Activated T-helper 1 cell treated with anti-CD3 and anti-CD28 coated beads, Interleukin-12 subunit alpha, Interleukin-12 subunit beta, Interleukin-2, Interleukin-4 antibody, amounts not matched to agents 30 ng/mL and 10 ng/mL and 1 ng/mL, durations not matched to agents 14 hours and 24 hours and 36 hours (primary cell): ENCODE measurements at regions not wholly inside any gene's neighbourhood (a gene's known extent, or its start where the extent isn't known, plus 50 kb on each side); places are given as distances from the start of the nearest gene placed in this dataset.

Experiments
- DNase-seq: peaks from one replicate; pipeline ENCODE4 v3.0.0; 2021; ENCODE audit warnings: low spot score
- H3K27ac Mint-ChIP-seq: one replicate; pipeline ENCODE4 v1.8.0; 2021; ENCODE audit warnings: mild to moderate bottlenecking, mixed read lengths
- H3K27me3 Mint-ChIP-seq: one replicate; pipeline ENCODE4 v1.8.0; 2022; ENCODE audit warnings: mild to moderate bottlenecking, moderate library complexity, mixed read lengths; ENCODE audit not compliant: insufficient read depth
- H3K36me3 Mint-ChIP-seq: one replicate; pipeline ENCODE4 v1.8.0; 2021; ENCODE audit warnings: low read depth, mixed read lengths
- H3K4me1 Mint-ChIP-seq: one replicate; pipeline ENCODE4 v1.8.0; 2021; ENCODE audit warnings: low read depth, mixed read lengths
- H3K4me3 Mint-ChIP-seq: one replicate; pipeline ENCODE4 v1.8.0; 2021; ENCODE audit warnings: mild to moderate bottlenecking, moderate library complexity, mixed read lengths
- H3K9me3 Mint-ChIP-seq: one replicate; pipeline ENCODE4 v1.8.0; 2021; ENCODE audit warnings: mixed read lengths
- intact Hi-C: fragments of 100-400 bp; cut with micrococcal nuclease; formaldehyde crosslinking; loops from one replicate; pipeline ENCODE4 v1.15.1; 2024

DNA sequence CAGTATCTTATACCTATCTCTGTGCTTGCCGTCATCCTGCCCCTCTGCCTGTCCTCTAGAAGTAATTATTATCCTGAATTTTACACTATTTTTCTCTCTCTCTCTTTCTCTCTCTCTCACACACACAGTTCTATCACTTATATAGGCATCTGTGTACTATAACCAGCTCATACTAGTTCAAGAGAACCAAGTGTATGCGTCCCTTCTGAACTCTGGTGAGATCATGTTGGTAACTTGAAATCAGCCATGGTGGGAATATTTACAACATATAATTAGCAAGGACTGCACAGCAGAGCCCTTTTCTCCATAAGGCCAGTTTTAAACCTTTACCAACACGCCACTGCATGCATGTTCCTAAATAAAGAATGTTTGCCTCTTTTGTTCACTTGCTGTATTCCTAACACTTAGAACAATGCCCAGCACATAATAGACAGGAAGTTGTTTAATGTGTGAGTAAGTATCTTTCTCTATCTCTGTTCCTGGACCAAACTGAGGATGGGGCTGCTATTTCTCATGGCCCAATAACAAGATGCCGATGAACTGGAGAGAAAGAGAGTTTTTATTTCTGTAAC lies 51.1 kb upstream of the IL21 start:
- no peak for DNase-seq
- Mint-ChIP-seq H3K36me3 (peaks cover 15% of the 10 kb centered on the region), H3K27ac (peak overlapping the region; percentile 67), H3K4me1 (peaks cover 82% of the 10 kb centered on the region), H3K9me3 (peaks cover 20% of the 10 kb centered on the region), H3K4me3 (no peak overlapping the region), H3K27me3 (no peaks in the 10 kb centered on the region)
- intact Hi-C loops = no loop called here

DNA sequence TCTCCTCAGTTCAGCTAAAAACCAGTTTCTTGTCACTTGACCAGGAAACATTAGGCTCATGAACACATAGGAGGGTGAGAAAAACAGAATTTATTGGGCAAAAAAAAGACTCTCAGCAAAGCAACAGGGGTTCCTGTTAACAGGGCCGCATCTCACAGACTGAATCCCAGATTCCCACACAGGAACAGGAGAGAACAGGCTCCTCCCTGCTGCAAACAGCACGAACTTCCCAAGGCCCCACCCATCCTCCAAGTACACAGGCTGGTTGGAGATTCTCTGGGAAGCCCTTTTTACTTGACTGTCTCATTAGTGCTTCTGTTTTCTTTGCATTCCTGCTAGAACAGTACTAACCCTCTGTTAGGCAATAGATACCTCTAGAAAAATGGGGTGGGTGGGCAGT lies 52.4 kb upstream of the IL21 start:
- H3K4me3 Mint-ChIP-seq = no peak overlapping the region
- H3K27me3 Mint-ChIP-seq = no peaks in the 10 kb centered on the region
- no peak for DNase-seq
- peaks cover 15% of the 10 kb centered on the region for H3K36me3 Mint-ChIP-seq
- intact Hi-C loops = no loop called here
- H3K4me1 Mint-ChIP-seq = peaks cover 69% of the 10 kb centered on the region
- H3K9me3 Mint-ChIP-seq = peaks cover 20% of the 10 kb centered on the region
- H3K27ac Mint-ChIP-seq = peak overlapping the region; percentile 49

DNA sequence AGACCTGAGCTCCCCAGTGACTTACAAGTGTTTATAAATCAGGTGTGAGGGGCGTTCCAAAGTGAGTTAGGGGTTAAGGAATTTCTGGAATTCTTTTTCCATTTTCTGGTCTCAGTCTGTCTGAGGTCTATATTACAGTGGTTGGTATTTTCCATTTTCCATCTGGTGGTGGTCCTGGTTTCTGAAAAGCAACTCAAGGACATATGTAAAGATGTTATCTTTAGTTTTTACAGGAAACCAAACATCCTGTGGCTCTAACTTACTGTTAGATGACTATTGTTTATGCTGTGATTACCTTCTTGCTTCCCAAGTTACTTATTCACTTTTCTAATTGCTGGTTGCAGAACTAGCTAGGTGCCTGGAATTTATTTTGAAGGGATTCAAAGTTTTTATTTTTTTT lies 53.5 kb upstream of the IL21 start:
- H3K4me3 Mint-ChIP-seq = no peak overlapping the region
- no peaks in the 10 kb centered on the region for H3K27me3 Mint-ChIP-seq
- H3K9me3 Mint-ChIP-seq = peaks cover 25% of the 10 kb centered on the region
- peaks cover 13% of the 10 kb centered on the region for H3K36me3 Mint-ChIP-seq
- H3K27ac Mint-ChIP-seq = peak overlapping the region; percentile 38
- DNase-seq = no peak
- H3K4me1 Mint-ChIP-seq = peaks cover 68% of the 10 kb centered on the region
- intact Hi-C loops = no loop called here

DNA sequence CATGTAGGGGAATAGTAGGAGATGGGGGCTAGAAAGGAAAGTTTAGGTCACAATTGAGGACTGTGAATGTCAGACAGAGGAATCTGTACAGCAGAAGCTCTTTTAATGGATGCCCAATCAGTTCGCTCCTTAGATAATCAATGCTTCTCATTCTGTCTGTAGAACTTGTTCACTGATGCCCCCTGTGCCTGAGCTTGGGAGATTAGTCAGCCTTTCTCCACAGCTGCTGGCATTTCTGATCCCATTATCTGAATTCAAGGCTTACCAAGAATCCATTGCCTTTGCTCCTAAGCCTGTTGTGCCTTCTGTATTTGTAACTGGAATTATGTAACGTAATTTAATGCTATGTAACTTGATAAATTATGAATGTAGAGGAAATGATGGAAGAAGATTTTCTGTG lies 53.2 kb upstream of the BBS12 start:
- Mint-ChIP-seq H3K27me3 (no peaks in the 10 kb centered on the region), H3K4me1 (peaks cover 32% of the 10 kb centered on the region), H3K9me3 (peaks cover 57% of the 10 kb centered on the region), H3K36me3 (peaks cover 33% of the 10 kb centered on the region), H3K4me3 (no peak overlapping the region), H3K27ac (no peak overlapping the region)
- intact Hi-C loops = no loop called here
- DNase-seq = no peak

DNA sequence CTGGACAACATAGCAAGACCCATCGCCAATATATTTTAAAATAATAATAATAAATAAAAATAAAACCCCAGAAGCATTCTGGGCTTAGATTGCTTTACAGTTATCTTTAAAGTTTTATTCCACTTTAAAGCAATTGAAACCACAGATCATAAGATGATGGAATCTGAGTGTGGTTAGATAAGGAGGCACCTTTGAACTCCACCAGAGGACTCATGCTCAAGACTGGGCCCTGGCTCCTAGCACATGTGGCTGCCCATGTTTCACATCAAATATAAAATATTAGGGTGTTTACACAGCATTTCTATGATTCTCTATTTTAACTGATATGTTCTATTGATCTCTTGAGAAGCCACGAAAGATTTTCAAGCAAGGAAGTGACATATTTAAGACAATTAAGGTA lies 52.6 kb upstream of the BBS12 start:
- no peak for DNase-seq
- Mint-ChIP-seq H3K4me3 (no peak overlapping the region), H3K4me1 (peaks cover 25% of the 10 kb centered on the region), H3K36me3 (peaks cover 33% of the 10 kb centered on the region), H3K9me3 (peaks cover 64% of the 10 kb centered on the region), H3K27ac (no peak overlapping the region), H3K27me3 (no peaks in the 10 kb centered on the region)
- intact Hi-C loops = no loop called here

DNA sequence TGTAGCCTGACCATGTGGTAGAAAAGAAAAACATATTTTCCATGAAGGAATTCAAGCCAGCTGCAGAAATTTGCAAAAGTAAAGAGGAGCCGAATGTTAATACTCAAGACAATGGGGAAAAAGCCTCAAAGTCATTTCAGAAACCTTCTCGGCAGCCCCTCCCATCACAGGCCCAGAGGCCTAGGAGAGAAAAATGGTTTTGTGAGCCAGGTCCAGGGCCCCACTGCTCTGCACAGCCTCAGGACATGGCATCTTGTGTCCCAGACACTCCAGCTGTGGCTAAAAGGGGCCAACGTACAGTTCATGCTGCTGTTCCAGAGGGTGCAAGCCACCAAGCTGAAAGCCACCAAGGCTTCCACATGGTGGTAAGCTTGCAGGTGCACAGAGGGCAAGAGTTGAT lies 50.9 kb upstream of the BBS12 start:
- H3K27ac Mint-ChIP-seq = no peak overlapping the region
- peaks cover 24% of the 10 kb centered on the region for H3K36me3 Mint-ChIP-seq
- intact Hi-C loops = no loop called here
- peaks cover 13% of the 10 kb centered on the region for H3K4me1 Mint-ChIP-seq
- no peak for DNase-seq
- no peaks in the 10 kb centered on the region for H3K27me3 Mint-ChIP-seq
- peaks cover 52% of the 10 kb centered on the region for H3K9me3 Mint-ChIP-seq
- H3K4me3 Mint-ChIP-seq = no peak overlapping the region
